HAP-1 (cell line): ENCODE measurements at regions not wholly inside any gene's neighbourhood (a gene's known extent, or its start where the extent isn't known, plus 50 kb on each side); places are given as distances from the start of the nearest gene placed in this dataset.

Source experiments
- DNase-seq, 2 experiments: peaks; one replicate each; pipeline ENCODE4 v3.0.0-alpha.2; 2016 to 2020; ENCODE audit warnings: low spot score in 2 of 2
- H3K27me3 ChIP-seq: fragments of 250-450 bp; sonication (Bioruptor Pico); 2 replicates; pipeline ENCODE4 v1.5.1; 2020; ENCODE audit warnings: low read depth, mild to moderate bottlenecking, moderate library complexity
- H3K36me3 ChIP-seq: fragments of 250-450 bp; sonication (Bioruptor Pico); replicated peaks from 2 replicates; pipeline ENCODE4 v1.5.1; 2020; ENCODE audit warnings: mild to moderate bottlenecking
- H3K4me1 ChIP-seq: fragments of 250-450 bp; sonication (Bioruptor Pico); 2 replicates; pipeline ENCODE4 v1.5.1; 2020; ENCODE audit warnings: mild to moderate bottlenecking
- H3K4me3 ChIP-seq: fragments of 250-450 bp; sonication (Bioruptor Pico); 2 replicates; pipeline ENCODE4 v1.5.1; 2020; ENCODE audit warnings: mild to moderate bottlenecking, moderate library complexity
- H3K9me3 ChIP-seq: fragments of 250-450 bp; sonication (Bioruptor Pico); 2 replicates; pipeline ENCODE4 v1.5.1; 2020; ENCODE audit warnings: mild to moderate bottlenecking, moderate library complexity
- in situ Hi-C: fragments of 300-500 bp; cut with MboI; formaldehyde crosslinking; loops from 3 replicates; pipeline ENCODE4 v1.14.3; 2020; ENCODE audit warnings: low sequenced_read_pairs, inconsistent platforms, mixed read lengths

DNA sequence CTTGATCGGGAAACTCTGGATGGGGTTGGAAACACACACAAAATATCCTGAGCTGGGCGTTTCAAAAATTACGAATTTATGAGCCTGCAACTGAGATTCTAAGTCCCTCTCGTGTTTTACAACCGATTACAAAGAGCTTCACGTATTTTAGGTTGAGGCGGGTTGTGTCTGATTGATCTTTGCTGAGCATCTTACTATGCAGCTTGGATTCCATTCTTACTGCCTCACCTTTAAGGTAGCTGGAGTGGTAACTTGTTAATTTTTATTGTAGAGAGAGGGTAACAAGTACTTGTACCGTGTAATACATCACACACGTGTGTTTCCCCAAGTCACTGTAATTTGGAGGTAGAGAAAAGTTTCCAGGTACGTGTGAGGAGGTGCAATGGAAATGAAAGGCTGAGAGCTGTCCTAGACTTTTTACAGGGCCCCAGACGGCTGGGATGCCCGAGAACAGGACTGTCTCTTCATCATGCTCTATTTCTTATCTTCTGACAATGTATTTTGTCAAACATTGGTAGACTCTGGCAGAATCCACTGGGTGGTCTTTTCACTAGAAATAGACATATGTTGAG lies 97.8 kb upstream of the TENM3 start:
- H3K36me3 ChIP-seq = no peaks in the 10 kb centered on the region; the same call in 1 of the 2 replicates
- in situ Hi-C loops = no loop called here
- H3K27me3 ChIP-seq = no peaks in the 10 kb centered on the region
- no peak for DNase-seq
- peak overlapping the region; percentile 78 for H3K4me3 ChIP-seq
- H3K9me3 ChIP-seq = no peaks in the 10 kb centered on the region
- peaks cover 43% of the 10 kb centered on the region for H3K4me1 ChIP-seq

DNA sequence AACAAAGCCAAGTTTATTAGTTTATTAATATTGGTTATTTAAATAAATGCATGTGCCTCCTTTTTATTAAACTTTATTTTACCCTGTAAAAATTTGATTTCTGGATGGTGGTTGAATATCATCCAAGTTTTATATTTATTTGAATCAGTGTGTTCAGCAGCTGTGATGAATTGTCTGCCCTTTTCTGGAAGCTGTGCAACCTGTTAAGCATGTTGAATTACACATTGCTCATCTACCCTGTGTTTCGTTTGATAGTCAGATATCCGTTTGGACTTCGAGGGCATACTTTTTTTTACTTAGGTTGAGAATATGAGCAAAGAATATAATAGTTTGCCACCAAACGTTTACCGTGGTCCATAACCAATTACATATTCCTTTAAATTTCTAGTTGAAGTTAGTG lies 95.8 kb upstream of the TENM3 start:
- DNase-seq = no peak
- peaks cover 44% of the 10 kb centered on the region for H3K4me1 ChIP-seq

DNA sequence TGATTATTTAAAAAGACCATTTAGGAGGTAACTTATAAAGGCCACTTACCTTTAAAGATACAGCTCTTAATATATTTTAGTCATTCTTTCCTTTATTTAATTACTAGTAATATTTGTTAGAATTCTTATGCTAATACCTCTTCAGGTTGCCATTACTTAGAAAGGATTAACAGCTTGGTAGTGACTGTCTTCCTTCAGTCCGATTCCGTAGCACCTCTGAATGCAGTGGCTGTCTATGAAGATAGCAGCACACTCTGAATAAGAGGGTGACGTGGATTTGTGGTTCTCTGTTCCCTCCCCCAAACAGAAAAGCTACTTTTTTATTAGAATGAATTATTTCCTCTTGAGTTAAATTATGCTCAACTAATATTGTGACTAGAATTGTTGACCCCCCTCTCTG lies 92.6 kb upstream of the TENM3 start:
- DNase-seq = peak; percentile 29 to 74
- H3K4me1 ChIP-seq = peaks cover 42% of the 10 kb centered on the region
- H3K36me3 ChIP-seq = no peaks in the 10 kb centered on the region
- no peaks in the 10 kb centered on the region for H3K9me3 ChIP-seq
- H3K27me3 ChIP-seq = no peaks in the 10 kb centered on the region
- H3K4me3 ChIP-seq = no peak overlapping the region
- in situ Hi-C loops = no loop called here

More for the DNA sequence above, 95.8 kb upstream of the TENM3 start:
- no peak overlapping the region for H3K4me3 ChIP-seq
- in situ Hi-C loops = no loop called here
- no peaks in the 10 kb centered on the region for H3K9me3 ChIP-seq
- no peaks in the 10 kb centered on the region; the same call in 1 of the 2 replicates for H3K36me3 ChIP-seq
- H3K27me3 ChIP-seq = no peaks in the 10 kb centered on the region

DNA sequence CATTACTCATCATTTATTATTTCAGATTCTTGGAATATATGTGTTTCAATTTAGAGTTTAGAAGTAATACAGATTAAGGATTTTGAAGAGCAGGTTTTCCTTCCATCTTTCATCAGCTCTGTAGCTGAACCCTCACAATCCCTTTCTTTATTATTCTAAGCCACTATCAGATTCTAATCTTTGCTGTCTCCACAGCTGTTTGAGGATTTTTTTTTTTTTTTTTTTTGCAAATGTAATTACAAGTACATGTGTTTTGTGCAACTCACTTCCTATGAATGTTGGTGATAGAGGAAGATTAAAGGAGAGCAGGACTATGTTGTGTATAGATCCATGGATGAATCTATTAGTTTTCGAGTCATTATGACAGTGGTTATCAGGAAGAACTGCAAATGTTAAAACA lies 87.4 kb upstream of the TENM3 start:
- no peaks in the 10 kb centered on the region for H3K27me3 ChIP-seq
- H3K36me3 ChIP-seq = no peaks in the 10 kb centered on the region
- in situ Hi-C loops = no loop called here
- DNase-seq = no peak
- no peak overlapping the region for H3K4me3 ChIP-seq
- peaks cover 11% of the 10 kb centered on the region for H3K4me1 ChIP-seq
- H3K9me3 ChIP-seq = no peaks in the 10 kb centered on the region

DNA sequence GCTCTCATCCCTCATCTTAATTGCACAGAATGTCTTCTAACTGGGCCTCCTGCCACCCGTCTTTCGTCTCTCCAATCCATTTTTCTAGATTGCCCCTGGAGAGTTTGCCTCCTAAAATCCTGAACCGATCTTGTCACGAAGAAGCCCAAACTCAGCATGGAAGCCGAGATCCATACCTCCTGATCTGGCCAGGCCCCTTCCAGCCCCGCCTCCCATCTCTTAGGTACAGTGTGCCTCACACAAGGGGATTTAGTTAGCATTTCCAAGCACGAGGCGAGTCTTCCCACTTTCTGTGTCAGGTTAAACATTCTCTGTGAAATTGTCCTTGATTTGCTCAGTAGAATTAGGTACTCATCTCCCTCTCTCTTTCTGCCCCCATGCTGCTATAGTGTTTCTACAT lies 80.0 kb upstream of the TENM3 start:
- Histone ChIP-seq H3K36me3 (no peaks in the 10 kb centered on the region), H3K4me3 (no peak overlapping the region), H3K4me1 (peaks cover 14% of the 10 kb centered on the region), H3K27me3 (no peaks in the 10 kb centered on the region), H3K9me3 (no peaks in the 10 kb centered on the region)
- in situ Hi-C loops = no loop called here
- DNase-seq = no peak

DNA sequence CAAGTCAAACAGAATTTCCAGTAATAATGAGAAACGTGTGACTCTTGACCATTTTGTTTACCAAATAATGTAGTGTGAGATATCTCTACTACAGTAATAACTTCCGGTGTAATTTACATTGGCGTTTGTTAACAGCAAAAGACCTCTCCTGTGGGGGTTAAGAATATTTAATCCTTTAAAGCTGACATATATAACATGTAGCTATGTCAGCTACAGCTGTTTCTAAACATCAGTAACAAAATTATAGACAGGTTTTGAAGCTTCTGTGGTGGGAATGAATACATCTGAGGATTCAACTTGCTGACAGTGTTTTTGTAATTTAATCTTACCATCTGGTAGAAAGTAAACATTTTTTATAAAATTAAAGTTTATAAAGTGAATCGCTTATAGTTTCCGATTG lies 73.6 kb upstream of the TENM3 start:
- in situ Hi-C loops = no loop called here
- no peak for DNase-seq

DNA sequence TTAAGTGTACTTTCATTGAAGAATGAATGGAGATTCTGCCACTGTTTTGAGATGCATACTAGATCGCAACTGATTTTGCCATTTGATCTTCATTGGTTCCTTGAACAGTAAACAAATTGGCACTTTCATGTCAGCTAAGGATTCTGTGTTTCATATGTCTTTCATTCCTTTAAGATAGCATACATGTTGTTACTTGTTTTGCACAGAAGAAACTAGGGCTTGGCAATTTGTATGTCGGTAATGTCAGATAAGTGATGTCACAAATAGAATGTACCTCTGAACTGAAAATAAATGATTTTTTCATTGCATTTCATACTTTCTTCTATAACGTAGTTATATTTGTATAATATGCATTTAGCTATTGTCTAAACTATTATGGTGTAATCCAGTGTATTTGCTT lies 73.2 kb upstream of the TENM3 start:
- in situ Hi-C loops = no loop called here
- H3K9me3 ChIP-seq = no peaks in the 10 kb centered on the region
- H3K4me3 ChIP-seq = no peak overlapping the region
- H3K36me3 ChIP-seq = no peaks in the 10 kb centered on the region
- DNase-seq = no peak
- H3K4me1 ChIP-seq = peaks cover 4% of the 10 kb centered on the region; the same call in 1 of the 2 replicates
- no peaks in the 10 kb centered on the region; the same call in 1 of the 2 replicates for H3K27me3 ChIP-seq

More for the DNA sequence above, 73.6 kb upstream of the TENM3 start:
- Histone ChIP-seq H3K4me3 (no peak overlapping the region), H3K4me1 (peaks cover 4% of the 10 kb centered on the region; the same call in 1 of the 2 replicates), H3K27me3 (no peaks in the 10 kb centered on the region; the same call in 1 of the 2 replicates), H3K9me3 (no peaks in the 10 kb centered on the region), H3K36me3 (no peaks in the 10 kb centered on the region)

DNA sequence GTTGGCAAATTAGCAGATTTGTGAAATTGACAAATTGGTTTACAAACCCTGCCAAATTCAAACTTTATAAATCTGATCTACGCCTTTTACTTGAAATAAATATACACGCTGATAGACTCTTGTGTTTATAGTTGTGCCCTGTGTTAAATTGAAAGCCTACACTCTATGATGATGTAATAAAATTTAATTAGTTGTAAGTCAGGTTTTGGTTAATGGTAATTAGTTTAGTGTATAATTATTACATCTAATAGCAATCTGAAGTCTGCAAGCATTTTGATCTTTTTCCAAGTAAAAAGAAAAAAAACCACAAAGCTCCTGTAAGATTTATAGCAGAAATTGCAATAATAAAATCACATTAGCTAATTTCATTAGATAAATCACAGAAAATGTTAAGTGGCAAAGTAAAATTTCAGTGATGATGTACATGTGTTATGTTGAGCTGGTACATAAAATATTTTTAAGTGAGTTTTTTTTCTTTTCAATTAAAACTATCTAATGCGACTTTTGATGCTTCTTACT lies 72.7 kb upstream of the TENM3 start:
- in situ Hi-C loops = no loop called here
- no peaks in the 10 kb centered on the region for H3K9me3 ChIP-seq

DNA sequence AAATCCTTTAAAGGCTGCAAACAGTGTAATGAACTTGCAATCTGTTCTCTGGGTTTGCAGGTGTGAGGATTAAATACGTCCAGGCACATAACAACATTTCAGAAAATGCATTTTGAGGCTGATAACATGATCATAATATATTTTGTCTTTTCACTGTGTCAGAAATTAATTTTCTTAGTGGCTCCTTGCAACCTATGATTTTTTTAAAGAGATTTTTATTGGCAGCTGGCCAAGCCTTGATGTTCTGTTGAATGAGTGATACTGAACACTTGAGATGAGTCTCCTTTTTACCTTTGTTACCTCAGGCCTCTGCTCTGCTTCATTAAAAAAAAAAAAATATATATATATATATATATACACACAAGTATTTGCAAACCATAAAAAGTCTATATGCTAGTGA lies 68.2 kb upstream of the TENM3 start:
- Histone ChIP-seq H3K9me3 (no peaks in the 10 kb centered on the region), H3K4me3 (no peak overlapping the region), H3K27me3 (no peaks in the 10 kb centered on the region; the same call in 1 of the 2 replicates), H3K36me3 (no peaks in the 10 kb centered on the region), H3K4me1 (peaks cover 23% of the 10 kb centered on the region)
- no peak for DNase-seq
- in situ Hi-C loops = no loop called here

More for the DNA sequence above, 72.7 kb upstream of the TENM3 start:
- Histone ChIP-seq H3K4me1 (peaks cover 4% of the 10 kb centered on the region; the same call in 1 of the 2 replicates), H3K36me3 (no peaks in the 10 kb centered on the region), H3K4me3 (no peak overlapping the region), H3K27me3 (no peaks in the 10 kb centered on the region; the same call in 1 of the 2 replicates)
- no peak for DNase-seq

DNA sequence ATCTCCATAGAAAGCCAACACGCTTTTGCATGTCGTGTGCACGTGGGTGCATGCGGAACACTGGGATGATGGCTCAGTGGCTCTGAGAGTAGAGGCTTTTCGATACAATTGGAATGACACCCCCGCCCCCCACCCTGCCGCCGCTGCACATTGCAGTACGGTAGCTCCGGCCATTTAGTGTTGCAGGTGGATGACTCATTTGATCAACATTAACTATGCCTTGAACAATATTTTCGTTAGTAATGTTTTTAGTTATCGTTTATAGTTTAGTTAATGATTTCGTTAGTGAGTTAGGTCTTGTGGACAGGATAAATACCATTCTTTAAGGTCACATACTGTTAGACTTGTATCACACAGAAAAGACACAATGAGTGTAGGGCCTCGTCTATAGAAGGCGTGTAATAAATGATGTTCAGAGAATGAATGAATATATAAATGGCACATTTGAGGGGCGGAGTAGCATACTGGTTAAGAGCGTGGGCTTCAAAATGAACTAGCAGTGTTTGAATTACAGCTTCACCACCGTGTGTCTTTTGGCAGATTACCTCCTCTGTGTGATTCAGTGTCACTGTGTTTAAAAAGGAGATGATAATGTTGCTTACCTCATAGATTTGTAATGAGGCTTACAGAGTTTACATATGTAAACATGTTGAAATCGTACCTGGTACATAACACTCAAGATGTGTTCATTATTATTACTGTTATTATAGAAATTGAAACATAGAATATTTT lies 67.2 kb upstream of the TENM3 start:
- H3K9me3 ChIP-seq = no peaks in the 10 kb centered on the region
- DNase-seq = no peak
- peaks cover 33% of the 10 kb centered on the region for H3K4me1 ChIP-seq
- H3K4me3 ChIP-seq = no peak overlapping the region
- H3K27me3 ChIP-seq = no peaks in the 10 kb centered on the region
- in situ Hi-C loops = no loop called here
- H3K36me3 ChIP-seq = no peaks in the 10 kb centered on the region

DNA sequence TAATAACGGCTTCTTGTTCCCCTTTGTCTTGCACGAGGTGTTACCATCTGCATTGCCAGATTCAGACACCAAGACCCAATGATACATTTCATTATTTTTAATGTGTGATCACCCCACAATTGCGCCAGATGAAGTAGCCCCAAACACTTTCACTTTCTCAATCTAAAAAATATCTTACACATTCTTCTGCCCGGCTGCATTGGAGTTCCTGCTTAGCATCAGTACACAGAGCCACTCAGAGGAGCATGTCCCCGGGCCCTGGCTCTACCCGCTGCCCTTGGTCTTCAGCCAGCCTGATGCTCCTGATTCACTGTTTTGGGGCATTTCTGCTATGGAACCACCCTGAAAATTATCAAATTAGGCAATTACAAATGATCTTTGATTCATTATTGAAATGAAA lies 66.0 kb upstream of the TENM3 start:
- no peaks in the 10 kb centered on the region for H3K9me3 ChIP-seq
- H3K4me1 ChIP-seq = peaks cover 42% of the 10 kb centered on the region
- no peak overlapping the region for H3K4me3 ChIP-seq
- DNase-seq = no peak
- in situ Hi-C loops = no loop called here
- H3K27me3 ChIP-seq = no peaks in the 10 kb centered on the region
- H3K36me3 ChIP-seq = no peaks in the 10 kb centered on the region

DNA sequence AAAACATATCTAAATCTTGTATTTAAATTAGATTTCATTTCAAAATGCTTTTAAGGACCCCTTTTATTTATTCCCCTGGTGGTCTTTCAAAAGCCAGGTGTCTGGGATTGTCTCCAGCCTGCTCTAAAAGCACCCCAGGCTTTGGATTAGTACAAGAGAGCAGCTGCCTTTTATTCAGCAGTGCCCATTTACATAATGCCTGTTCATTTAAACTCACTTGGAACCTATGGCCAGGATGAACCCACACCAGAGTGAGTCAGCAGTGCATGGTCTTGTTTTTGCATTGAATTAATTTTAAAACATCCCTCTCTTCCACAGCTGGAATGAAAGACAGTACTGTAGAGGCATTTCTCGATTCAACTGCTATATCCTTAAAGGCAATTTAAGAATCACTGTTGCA lies 64.1 kb upstream of the TENM3 start:
- no peaks in the 10 kb centered on the region for H3K27me3 ChIP-seq
- DNase-seq = peak; percentile 70 to 98
- H3K4me3 ChIP-seq = no peak overlapping the region
- peaks cover 42% of the 10 kb centered on the region for H3K4me1 ChIP-seq
- in situ Hi-C loops = no loop called here
- no peaks in the 10 kb centered on the region for H3K36me3 ChIP-seq
- no peaks in the 10 kb centered on the region for H3K9me3 ChIP-seq

DNA sequence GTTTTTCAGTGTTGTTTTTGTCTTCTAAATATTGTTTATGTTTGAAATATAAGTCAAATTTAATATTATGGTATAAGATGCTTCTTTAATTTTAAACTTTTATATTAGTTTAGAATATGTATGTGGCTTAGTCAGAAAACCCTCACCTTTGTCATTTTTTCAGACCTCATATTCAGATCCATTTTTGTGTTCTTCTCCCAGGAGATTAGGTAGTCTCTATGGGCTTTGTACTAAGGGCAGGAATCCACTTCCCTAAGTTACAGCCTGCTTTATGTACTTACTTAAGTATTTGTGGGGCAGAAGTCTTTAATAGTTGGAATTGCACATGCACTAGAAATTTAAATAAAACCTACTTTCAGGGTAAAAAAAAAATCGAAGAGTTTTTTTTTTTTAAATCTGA lies 63.5 kb upstream of the TENM3 start:
- H3K4me3 ChIP-seq = no peak overlapping the region
- in situ Hi-C loops = no loop called here
- H3K36me3 ChIP-seq = no peaks in the 10 kb centered on the region
- no peaks in the 10 kb centered on the region for H3K9me3 ChIP-seq
- H3K4me1 ChIP-seq = peaks cover 42% of the 10 kb centered on the region
- no peaks in the 10 kb centered on the region for H3K27me3 ChIP-seq
- peak in 1 of 2 experiments; percentile 73 for DNase-seq

DNA sequence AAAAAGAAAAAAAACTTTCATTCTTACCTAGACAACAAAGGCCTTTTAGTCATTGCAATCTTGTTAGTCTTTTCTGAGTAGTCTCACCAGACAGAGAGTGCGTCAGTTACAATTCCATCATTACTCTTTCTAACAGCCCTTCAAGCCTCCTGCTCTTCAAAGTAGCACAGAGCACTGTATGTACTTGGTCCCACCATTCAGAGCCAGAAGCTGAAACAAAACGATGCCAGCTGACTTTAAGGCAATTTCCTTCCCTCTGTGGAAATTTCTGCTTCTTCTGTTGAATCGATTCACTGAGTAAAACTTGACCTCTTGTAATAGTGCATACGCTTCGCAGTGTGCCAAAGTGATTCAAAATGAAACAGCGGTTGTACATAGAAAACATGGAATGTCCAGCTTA lies 57.7 kb upstream of the TENM3 start:
- DNase-seq = peak in 1 of 2 experiments; percentile 44
- Histone ChIP-seq H3K9me3 (no peaks in the 10 kb centered on the region), H3K36me3 (no peaks in the 10 kb centered on the region), H3K4me3 (no peak overlapping the region), H3K27me3 (no peaks in the 10 kb centered on the region), H3K4me1 (peaks cover 41% of the 10 kb centered on the region)
- in situ Hi-C loops = no loop called here
